ENCODE measurements at regions not wholly inside any gene's neighbourhood (a gene's known extent, or its start where the extent isn't known, plus 50 kb on each side); places are given as distances from the start of the nearest gene placed in this dataset.
A peak's percentile ranks its signal among the peaks of the same experiment; 100 is the strongest.

DNA sequence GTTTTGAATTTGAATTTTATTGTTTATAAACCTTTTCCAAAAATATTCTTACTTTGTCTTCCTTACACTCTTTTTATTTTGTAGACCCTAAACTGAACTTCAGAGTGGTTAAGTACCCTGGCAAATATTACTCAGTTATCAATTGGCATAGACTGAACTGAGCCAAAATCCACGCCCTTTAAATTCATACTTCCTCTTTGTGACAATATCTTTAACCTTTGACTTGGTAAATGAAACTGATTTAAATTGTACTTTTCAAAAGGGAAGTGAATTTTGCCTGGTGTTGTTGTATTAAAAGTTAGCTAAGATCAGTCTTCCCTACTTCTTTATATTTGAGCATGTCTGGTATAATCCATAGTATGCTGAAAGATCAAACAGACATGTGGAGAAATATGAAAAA is 184.3 kb upstream of the USP15 start:
- DNase-seq: no peak

DNA sequence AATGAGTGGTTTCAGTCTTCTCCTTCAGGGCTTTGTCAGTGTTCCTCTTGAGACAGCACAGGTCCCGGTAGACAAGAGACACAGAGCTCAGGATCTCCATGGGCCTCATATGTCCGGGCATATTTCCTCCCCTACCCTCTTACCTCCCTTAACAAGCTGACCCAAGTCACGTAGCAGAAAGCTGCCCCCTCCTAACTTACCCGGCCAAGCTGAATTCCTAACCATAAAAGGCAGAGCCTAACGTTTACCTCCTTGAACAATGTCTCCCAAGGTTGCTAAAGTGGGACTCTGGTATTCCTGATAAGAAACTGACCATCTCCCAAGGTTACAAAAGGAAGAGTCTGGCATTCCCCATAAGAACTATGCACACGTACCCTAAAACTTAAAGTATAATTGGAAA is 182.2 kb upstream of the USP15 start:
- DNase-seq: no peak

DNA sequence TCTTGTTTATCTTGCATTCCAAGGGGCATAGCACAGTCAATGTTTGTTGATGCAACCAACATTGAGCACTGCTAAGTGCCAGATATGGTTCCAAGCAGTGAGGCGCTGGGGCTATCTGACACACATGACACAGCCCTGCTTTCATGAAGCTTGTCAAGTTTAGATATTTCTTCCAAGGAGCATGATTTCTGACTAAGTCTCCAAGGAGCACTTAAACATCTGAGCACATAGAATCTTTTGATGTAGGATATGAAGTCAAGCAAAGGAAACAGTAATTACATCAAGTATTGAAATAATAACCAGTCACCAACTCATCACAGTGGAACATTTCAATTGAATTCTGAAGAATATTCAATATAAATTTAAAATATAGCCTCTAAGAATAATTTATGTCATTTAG is 177.8 kb upstream of the USP15 start:
- DNase-seq: no peak

DNA sequence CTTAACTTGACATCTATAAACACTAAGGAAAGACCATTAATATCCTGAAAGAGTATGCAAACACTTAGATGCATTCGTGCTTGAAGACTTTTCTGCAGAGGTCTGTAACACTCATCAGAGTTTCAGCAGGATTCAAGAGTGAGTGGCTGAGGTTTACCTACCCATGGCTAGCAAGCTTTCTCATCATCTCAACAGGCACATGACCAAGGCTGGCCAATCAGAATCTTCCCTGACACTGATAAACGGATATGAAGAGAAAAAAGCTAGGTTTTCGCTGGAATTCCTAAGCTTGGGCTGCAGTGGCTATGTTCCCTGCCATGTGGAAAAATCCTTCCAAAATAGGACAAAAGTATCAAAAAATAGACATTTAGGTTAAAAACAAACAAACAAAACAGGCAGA is 162.1 kb upstream of the USP15 start:
- no peak for DNase-seq

DNA sequence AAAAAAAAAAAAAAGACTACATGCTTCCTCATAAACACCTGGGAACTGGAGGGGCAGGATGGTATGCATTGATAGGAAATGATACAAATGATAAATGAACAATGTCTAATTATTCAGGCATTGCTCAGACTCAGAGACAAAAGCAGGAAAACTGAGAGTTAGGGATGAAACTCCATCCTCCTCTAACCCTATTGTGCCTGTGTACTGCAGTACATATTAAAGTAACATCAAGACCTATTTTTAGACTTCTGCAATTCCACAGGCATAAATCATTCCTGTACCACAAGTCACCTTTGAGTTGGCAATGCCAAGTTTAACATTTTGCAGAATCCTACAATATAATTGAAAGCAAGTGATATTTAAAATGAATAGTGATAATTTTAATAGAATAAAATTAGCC is 156.5 kb upstream of the USP15 start:
- no peak for DNase-seq

DNA sequence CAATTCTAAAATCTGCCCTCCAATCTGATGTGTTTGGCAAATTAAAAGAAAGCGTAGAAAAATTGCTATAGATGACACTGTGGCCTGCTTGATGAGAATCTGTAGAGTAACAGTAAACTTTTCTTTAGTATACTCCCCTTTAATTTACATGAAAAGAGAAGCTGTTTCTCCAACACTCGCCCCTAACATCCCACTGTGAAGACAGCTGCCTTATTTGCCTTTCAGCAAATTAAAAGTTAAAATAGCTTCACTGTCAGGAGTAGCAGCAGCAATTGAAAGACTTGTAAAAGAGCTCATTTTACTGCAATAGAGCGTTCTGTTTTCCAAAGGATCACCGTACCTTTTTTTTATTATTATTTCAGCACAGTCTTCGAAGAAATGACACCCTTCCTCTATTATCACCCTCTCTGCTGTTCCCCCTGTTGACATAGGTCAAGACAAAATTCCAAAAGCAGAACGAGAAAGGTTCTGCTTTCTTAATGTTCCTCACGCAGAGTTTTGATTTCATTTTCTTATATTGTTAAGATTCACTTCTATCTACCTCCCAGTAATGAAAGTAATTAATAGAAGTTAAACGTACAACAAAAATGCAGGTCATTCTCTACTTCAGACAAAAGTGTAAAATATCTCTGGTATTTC is 153.5 kb upstream of the USP15 start:
- no peak for DNase-seq

DNA sequence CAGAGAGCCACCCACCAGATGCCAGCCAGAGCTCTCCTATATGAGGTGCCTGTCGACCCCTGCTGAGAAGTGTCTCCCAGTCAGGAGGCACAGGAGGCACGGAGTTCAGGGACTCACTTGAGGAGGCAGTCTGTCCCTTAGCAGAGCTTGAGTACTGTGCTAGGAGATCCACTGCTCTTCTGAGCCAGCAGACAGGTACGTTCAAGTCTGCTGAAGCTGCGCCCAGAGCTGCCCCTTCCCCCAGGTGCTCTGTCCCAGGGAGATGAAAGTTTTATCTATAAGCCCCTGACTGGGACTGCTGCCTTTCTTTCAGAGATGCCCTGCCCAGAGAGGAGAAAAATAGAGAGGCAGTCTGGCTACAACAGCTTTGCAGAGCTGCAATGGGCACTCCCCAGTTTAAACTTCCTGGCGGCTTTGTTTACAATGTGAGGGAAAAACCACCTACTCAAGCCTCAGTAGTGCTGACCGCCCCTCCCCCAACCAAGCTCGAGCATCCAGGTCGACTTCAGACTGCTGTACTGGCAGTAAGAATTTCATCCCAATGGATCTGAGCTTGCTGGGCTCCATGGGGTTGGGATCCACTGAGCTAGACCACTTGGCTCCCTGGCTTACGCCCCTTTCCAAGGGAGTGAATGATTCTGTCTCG is 146.7 kb upstream of the USP15 start:
- no peak for DNase-seq

DNA sequence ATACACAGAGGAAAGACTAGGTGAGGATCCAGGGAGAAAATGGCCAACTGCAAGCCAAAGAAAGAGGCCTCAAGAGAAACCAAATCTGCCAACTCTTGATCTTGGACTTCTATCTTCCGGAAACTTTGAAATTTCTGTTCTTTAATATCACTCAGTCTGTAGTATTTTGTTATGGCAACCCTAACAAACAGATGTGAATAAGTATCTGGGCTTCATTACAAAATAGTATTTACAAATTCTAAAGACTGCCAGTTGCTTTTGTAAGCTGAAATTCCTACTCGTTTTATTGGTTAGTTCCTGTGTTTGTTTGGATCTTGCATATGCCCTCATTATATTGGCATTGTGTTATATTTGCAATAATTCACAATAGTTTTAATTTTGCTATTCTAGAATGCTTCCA is 143.2 kb upstream of the USP15 start:
- DNase-seq: no peak

DNA sequence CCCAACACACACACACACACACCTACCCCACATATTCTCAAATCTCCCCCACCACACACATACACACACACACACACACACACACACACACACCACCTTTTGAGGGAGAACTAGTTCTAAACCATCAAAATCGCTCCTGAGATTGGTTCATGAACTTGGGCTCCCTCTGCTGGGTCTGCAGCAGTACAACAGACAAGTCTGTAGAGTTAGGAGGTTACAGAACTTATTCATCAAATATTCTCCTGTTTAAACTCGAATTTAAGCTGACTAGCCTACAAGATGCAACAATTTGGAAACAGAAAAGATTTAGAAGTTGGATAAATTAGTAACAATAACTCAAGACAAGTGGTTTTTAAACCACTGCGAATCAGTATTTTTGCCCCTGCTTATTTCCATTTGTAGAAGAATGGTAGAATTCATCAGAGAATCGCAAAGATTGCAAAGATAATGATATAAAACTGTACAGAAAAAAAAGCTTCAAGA is 136.4 kb upstream of the USP15 start:
- DNase-seq: peak; percentile 39

DNA sequence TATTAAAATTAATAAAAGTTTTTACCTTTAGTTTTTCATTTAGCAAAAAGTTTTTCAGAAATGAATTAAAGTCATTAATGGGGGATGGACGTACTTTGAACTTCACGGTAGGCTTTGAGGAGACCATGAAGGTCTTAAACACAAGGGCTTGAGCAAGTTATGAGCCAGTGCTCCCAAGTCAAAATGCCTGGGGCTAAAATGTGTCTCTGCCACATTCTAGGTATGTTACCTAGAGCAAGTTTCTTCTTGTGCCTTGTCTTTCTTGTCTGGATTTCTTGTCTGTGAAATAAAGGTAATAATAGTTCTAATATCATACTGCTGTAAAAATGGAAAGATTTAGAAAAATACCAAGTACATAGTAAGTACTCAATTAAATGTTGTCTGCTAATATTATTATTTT is 132.7 kb upstream of the USP15 start:
- DNase-seq: no peak

DNA sequence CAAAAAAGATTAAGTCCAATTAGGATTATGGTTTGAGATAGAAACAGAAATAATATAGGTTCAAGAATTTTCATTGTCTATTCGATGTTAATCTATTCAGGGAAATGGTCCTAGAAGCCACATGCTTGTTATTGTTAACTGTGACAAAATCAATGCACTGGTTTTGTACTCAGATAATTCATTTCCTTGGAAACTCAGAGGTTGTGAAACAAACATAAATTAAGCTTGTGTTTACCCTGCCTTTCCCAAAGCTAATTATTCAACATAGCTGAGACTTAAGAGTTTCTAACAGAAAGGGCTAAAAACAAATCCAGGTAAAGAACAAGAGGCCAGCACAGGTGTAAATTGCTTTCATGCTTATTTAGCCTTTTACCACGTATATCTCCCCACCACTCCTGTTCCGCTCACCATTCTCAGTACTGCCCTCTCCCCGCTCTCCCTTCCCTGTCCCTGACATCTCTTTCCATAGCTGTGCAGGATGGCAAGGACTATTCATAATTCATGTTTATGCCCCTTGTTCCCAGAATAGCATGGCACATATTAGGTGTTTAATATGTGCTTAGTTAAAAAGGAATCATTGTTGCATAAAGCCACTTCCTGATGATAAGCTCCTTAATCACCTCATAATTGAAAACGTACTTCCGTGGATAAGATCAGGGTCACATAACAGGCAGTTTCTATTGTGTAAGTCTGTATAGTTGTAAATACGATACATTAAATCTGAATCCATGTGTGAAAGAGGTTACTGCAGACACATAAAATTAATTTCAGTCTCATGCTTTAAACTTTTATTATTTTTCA is 131.8 kb upstream of the USP15 start:
- no peak for DNase-seq

DNA sequence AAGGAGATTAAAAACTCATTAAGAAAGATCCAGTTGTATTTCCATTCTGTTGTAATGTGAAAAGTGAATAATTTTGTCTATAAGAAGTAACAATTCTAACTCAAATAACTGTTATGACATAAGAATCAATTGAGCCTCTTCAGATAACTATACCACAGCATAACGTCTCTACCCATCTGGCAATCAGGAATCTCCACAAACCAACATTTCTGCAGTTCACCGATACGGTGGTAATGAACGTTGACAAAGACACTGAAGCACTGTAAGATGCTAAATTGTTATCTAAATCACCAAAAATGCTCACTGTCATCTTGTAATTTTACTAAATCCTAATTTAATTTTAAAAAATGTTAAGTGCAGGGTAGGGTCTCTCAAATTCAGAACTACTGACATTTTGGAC is 130.9 kb upstream of the USP15 start:
- DNase-seq: no peak

DNA sequence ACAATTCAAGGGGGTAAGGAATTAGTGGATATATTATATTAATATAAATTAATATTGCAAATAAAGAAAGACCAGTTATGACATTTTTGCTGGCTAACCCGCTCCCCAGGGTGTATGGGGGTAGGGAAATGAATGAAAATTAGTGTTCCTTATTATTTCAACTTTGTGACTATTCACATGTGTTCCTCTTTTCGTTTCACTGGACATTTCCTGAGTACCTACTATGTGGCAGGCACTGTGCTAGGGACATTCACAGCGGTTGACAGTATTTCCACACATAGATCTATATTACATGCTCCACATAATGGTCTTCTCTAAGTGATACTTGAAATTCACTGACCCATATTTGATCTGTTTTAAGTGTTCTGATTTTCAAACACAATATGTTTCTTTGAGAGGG is 129.8 kb upstream of the USP15 start:
- DNase-seq: no peak

DNA sequence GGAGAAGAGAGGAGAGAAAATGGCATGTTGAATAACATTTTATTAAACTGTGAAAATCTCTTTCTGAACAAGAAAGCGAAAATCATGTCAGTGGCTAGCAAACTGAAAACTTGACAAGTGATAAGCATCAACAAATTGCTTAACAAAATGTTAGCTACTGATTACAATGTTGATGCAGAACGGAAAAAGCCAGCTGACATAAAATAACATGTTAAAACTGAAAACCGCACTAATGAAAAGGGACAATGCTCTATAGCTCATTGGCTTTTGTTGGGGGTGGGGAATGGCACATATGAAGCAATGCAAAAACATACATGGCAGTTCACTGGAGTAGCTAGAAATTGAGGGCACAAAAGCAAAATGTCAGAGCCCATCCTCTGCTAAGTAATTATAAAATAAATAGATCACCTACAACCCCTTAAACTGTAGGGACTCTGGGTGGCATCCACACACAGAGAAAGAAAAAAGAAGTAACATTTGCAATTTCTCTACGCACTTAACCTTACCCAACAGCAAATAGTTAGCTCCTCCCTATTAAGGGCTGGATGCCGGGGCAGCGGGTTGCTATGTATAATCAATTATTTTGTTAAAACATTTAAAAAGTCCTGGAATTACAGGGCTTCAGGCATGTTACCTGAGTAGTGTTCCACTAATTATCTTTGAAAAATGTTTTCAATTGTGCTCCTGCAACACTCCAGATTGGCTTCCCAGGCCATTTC is 129.2 kb upstream of the USP15 start:
- no peak for DNase-seq

DNA sequence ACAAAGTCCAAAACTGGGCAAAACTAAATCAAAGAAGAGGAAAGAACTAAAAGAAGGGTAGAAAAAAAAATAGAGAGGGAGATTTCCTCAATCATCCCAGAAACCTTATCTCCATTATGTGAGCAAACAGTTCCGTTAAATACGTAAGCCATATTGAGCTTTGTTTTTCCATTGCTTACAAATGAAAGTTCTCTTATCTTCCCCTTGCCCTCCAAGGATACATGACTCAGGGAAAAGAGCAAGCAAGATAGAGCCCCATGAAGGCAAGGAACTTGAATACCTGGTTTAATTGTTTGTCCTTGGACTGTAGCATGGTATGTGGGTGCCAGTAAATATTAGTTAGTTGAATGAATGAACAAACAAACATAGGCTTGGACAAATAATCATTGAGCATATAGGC is 126.8 kb upstream of the USP15 start:
- no peak for DNase-seq

DNA sequence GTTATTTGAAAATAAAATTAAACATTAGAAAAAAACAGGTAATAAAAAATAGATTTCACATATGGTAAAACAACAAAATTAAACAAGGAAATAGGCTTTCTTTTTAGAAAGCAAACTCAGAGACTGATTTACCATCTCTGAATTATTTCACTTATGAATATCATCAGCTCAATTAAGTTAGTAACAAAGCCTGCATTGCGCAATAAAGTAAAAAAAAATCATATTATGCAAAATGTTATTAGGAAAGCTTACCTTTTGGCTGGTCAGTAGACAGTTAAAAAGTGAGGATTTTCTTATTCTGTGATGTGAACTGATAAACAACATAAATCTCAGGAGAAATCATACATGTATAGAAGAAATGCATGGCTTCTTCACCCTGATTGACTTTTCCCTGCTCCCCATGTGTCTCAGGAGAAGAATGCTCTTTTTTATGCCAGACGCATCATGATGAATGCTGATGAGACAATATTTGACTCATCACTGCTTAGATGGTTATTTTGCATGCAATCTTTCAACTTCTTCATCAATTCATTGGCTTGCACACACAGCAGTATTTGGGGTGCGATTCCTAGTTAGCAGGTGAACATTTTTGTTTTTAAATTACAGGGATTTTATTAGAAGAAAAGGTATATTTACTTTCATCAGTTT is 124.5 kb upstream of the USP15 start:
- DNase-seq: no peak

DNA sequence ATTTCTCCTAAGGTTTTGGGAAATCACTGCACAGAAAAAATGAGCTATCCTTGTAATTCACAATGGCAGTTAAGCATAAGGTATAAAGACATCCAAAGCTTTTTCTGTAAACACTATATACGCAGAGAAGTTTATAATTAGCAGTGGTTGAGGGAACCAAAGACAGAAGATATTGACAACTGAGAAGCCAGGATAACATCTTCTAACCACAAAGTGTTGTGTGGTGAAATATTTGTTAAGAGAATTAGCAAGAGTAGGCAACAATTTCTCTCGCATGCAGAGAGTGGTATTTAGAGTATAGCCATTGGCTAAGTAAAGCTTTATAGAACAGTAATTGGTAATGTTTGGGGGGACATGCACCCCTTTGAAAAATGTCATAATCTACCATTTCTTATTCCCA is 123.7 kb upstream of the USP15 start:
- no peak for DNase-seq

DNA sequence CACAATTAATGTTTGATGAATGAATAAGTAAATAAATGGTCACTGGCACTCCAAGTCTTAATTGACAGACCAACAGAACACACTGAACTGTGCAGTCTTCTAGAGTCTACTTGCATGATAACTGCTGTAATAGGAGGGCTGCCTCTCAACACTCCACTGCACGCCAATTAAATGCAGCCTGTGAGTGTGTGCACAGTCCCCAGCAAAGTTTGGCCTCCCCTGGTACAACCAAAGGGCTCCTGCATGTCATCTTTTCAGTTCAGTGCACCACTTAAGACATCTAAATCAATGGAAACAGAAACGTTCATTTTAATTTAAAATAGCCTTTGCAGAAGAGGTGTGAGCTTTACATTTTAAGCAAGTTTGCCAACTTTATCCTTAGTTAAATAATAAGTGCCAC is 121.7 kb upstream of the USP15 start:
- no peak for DNase-seq

DNA sequence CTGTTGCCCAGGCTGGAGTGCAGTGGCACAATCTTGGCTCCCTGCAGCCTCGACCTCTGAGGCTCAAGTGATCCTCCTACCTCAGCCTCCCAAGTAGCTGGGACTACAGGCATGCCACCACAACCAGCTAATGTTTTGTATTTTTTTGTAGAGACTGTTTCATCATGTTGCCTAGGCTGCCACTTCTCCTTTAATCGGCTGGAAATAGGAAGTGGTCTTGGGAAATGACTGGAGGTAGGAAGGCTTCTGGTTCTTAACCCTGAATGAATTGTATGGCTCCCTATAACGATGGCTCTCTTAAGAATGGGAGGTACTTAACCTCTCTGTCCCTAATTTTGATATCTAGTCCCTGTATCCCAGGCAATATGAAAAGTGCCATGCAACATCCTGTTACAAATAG is 113.9 kb upstream of the USP15 start:
- DNase-seq: no peak

DNA sequence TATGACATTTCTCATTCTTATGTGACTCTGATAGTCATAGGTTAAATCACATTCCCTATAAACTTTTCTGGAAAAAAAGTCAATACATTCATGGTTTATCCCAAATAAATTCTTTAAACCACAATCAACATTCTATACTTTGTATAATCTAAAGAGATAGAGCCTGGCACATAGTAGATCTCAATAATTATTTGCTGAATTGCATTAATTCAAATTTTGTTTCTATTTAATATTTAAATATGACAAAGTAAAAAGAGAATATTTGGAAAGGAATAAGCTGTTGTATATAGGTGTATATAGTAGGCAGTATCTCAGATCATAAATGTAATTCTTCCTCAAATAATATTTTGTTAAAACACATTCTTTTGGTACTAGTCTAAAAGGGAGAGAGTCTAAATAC is 102.2 kb upstream of the USP15 start:
- DNase-seq: no peak

DNA sequence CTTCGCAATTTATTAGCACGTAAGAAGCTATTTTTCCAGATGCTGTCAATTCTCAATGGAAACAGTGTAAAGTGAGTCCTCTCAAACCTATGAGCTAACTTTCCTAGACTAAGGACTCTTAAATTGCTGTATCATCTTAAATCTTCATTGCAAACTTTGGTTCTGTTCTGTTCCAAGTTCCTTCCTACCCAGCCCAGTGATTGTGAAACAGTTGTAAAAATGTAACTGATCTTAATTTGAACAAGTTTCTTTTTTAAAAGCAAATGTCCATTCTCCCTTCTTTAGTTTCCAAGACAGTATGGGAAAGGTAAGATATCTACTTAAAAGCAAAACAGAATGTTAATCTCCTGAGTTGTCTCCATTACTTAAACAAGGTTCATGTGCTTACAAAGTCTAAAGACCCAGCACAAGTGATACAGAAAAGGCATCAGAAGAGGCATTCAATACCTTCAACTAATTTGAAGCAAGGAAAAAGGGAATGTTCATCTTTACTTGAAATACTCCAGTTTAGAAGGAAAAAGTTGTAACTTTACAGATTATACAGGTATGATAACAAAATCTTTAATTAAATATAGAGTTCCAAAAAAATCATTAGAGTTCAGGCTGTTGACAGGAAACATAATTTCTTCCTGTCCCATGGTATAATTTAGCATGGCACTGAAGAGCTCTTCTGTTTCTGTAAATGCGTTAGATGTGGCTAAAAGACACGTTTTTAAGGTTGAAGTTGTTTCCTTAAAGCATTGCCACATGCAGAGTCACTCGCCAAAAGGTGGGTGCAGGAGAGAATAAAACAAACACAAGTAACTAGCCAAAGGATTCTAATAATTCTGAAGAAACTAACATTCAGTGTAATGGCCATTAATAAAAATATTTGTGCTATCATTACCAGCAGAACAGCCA is 101.5 kb upstream of the USP15 start:
- no peak for DNase-seq

DNA sequence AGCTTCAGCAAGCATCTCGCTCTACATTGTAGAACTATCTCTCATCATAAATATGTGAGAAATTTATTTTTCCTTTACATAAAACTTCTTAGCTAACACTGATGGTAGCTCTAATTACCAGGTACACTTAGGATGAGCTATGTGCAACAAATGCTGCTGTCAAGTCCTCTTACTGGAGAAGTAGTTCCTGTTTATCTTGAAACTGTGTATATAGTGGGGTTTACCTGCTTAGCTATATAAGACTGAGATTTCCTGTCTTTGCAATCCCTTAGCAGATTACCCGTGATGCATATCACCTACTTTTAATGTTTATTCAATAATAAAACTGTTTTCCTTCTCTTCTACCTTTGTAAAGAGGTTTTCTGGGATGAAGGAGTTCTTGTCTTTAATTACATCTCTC is 98.0 kb upstream of the USP15 start:
- DNase-seq: no peak
